ENCODE measurements at regions not wholly inside any gene's neighbourhood (a gene's known extent, or its start where the extent isn't known, plus 50 kb on each side); places are given as distances from the start of the nearest gene placed in this dataset.
"Not testable (repeated sequence)": the region's sequence is repeated elsewhere in the genome, so short reads cannot be mapped to it uniquely, and the experiment has no call there.

- DNase-seq (ENCODE audit: low read depth, low spot score), result no peak
These were observed 193.2 kb downstream of the C1orf94 start for GRCh38 chr1:34369701-34370455.

DNA sequence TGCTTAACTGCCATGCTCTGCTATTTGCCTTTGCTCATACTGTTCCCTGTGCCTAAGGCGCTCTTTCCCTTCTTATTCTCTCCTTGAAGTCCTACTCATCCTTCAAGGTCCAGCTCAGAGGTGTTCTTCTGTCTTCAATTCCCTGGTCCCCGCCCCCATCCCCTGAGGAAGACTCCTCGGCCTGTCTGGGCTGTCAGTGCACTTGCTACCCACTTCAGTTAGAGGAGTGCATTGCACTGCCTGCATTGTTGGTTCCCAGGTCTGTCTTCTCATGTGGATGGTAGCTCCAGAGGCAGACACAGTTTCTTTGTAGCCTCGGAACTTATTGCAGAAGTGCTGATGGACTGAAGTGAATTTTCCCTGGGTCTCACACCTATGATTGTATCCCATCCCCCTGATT is 194.0 kb downstream of the C1orf94 start:
- DNase-seq (ENCODE audit: low read depth, low spot score), result no peak

DNA sequence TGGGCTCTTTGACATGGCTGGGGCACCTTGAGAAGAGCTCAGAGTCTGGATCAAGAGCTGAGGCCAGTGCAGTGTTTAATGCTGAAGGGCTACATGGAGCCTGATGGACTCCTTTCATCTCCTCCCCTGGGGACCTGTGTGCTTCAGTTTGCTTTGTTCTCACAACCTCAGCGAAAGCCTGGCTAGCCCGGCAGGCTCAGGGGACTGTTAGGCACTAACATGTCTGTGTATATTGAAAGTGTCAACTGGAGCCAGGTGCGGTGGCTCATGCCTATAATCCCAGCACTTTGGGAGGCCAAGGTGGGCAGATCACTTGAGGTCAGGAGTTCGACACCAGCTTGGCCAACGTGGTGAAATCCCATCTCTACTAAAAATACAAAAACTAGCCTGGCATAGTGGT is 194.5 kb downstream of the C1orf94 start:
- DNase-seq (ENCODE audit: low read depth, low spot score), result not testable (repeated sequence)

DNA sequence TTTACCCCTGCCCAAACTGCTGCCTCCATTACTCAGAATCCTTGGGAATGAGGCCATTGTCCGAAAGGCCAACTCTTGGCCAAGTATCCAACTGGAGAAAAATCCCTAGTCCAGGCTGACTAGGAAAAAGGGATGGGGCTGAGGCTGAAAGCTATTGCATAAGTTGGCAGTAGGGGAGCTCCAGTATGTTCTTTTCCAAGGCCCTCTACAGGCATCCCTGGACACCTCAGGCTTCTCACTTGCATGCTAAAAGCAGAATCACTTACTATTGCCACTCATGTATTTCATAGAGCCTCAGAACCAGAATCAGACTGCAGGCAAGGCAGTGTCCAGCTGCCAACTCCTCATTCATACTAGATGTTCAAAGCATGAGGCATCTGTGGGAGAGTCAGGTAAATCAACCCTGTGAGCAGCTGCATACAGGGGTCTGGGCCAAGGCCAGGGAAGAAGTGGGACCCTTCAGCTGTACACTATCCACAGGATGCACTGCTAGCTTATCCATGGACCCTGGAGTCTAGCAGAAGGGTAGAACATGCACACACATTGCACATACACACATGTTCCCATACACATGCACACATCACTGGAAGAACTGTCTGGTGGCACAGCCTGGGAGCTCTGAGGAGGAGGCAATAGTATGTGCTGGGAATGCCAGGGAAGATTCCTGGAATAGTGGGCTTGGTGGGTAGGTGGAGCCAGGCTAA is 195.3 kb downstream of the C1orf94 start:
- no peak for DNase-seq (ENCODE audit: low read depth, low spot score)

DNA sequence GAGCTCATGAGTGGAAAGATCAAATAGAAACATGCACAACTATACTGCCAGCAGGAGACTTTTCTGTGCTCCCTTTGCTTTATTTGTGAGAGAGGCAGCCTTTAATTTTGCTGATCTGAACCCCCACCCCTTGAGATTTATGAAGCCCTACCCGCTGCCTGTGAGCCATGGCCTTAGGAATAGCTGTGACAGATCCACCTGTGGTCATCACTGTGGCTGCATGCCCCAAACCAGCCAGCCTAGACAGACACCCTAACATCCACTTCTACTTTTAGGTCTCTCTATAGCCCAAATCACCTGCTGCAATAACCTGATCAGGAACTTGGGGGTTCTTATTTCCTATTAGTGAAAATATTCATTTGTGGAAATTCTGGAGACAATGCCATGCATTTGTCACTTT is 196.2 kb downstream of the C1orf94 start:
- DNase-seq (ENCODE audit: low read depth, low spot score), result no peak

DNA sequence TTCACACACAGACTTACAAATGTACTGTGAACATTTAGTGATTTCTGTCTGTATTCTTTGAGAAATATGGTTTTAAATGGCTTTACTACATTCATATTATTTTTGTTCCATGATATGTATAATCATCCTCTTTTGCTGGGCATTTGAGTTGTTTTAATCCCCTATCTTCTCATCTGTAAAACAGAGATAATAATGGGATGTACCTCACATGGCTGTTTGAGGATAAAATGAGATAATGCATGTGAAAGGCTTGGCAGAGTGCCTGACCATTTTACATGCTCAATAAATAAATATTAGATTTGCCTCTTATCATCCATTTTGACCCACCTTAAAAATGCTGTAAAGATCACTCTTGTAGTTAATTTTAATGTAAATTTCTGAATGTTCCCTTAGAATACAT is 197.2 kb downstream of the C1orf94 start:
- DNase-seq (ENCODE audit: low read depth, low spot score), result no peak

DNA sequence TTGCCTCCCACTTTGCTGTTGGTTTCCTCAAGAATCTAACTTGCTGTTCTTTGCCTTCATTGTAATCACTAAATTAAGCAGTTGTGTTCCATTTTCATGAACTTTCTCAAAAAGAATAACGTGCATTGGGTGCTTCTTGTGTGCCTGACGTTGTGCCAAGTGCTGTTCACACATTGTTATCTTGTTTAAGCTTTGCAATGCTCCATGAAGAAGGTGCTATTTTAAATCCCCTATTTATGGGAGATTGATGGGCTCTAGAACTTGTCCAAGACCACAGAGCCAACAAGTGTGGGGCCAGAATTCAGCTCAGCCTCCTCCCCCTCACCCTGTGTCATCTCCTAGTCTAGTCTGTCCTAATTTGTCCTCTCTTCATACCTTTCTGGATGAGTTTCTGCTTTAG is 199.8 kb downstream of the C1orf94 start:
- DNase-seq (ENCODE audit: low read depth, low spot score), result no peak

GRCh38 chr1:34378968-34379856 is 202.5 kb downstream of the C1orf94 start:
- DNase-seq (ENCODE audit: low read depth, low spot score), result peak; percentile 50

GRCh38 chr1:34379911-34380310 is 203.2 kb downstream of the C1orf94 start:
- DNase-seq (ENCODE audit: low read depth, low spot score), result peak; percentile 21

GRCh38 chr1:34380526-34381124 is 203.9 kb downstream of the C1orf94 start:
- DNase-seq (ENCODE audit: low read depth, low spot score), result no peak

DNA sequence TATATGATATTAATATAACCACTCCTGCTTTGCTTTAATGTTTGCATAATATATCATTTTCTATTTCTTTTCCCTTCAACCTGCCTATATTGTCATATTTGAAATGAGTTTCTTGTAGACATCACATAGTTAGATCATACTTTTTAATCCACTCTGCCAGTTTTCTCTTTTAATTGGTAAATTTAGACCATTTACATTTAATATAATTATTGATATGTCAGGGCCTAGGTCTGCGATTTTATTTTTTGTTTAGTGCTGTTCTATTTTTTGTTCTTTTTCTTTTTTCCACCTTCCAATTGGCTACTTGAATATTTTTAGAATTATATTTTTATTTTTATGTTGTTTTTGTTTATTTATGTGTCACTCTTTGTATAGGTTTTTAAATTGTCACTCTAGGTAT is 213.3 kb downstream of the C1orf94 start:
- no peak for DNase-seq (ENCODE audit: low read depth, low spot score)

DNA sequence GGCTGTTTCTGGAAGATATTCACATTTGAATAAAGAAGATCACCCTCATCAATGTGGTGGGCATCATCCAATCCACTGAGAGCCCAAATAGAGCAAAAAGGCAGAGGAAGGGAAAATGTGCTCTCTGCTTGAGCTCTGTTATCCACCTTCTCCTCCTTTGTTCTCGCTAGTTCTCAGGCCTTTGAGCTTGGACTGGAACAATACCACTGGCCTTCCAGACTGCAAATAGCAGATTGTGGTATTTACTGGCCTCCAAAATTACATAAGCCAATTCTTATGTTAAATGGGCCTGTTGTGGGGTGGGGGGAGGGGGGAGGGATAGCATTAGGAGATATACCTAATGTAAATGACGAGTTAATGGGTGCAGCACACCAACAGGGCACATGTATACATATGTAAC is 219.3 kb downstream of the C1orf94 start:
- no peak for DNase-seq (ENCODE audit: low read depth, low spot score)

GRCh38 chr1:34398241-34398915 is 221.7 kb downstream of the C1orf94 start:
- no peak for DNase-seq (ENCODE audit: low read depth, low spot score)

GRCh38 chr1:34398916-34399275 is 222.2 kb downstream of the C1orf94 start:
- no peak for DNase-seq (ENCODE audit: low read depth, low spot score)

DNA sequence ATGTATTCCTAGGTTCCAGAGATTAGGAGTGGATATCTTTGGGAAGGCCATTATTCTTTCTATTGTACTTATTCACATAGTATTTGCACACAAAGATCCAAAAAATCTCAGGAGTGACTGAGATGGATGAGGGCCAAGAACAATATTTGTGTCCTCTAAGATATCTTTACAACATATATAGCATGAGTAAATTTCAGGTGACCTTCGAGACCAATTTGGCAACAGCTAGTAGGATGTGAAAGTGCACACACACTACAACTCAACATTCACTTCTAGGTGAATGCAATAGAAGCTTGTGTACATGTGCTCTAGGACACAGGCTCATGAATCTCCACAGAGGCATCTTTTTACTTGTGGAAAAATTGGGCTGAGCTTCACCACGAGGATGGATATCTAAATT is 224.0 kb downstream of the C1orf94 start:
- no peak for DNase-seq (ENCODE audit: low read depth, low spot score)

DNA sequence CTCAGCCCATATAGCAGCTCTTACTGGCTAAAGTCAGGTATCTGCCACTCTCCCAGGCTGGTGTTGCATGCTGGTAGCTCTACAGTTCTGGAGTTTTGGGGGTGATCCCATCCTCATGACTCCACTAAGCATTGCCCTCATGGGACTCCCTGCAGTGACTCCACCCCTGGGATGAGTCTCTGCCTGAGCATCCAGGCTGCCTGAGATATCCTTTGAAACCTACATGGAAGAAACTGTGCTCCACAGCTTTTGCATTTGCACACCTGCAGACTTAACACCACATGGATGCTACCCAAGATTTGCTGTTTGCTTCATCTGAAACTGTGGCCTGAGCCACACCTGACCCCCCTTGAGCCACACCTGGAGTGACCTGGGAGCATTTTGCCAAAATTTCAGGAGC is 226.4 kb downstream of the C1orf94 start:
- DNase-seq (ENCODE audit: low read depth, low spot score), result no peak

GRCh38 chr1:34404804-34405203 is 228.1 kb downstream of the C1orf94 start:
- no peak for DNase-seq (ENCODE audit: low read depth, low spot score)

- no peak for DNase-seq (ENCODE audit: low read depth, low spot score)
These were observed 228.7 kb downstream of the C1orf94 start for GRCh38 chr1:34405266-34405959.

- DNase-seq (ENCODE audit: low read depth, low spot score), result peak; percentile 7
These were observed 229.7 kb downstream of the C1orf94 start for GRCh38 chr1:34406377-34406776.

- peak; percentile 4 for DNase-seq (ENCODE audit: low read depth, low spot score)
These were observed 230.3 kb downstream of the C1orf94 start for GRCh38 chr1:34406833-34407539.

Measured in astrocyte of the hippocampus (primary cell).